ENCODE measurements at regions not wholly inside any gene's neighbourhood (a gene's known extent, or its start where the extent isn't known, plus 50 kb on each side); places are given as distances from the start of the nearest gene placed in this dataset.
"Not testable (repeated sequence)": the region's sequence is repeated elsewhere in the genome, so short reads cannot be mapped to it uniquely, and the experiment has no call there.

DNA sequence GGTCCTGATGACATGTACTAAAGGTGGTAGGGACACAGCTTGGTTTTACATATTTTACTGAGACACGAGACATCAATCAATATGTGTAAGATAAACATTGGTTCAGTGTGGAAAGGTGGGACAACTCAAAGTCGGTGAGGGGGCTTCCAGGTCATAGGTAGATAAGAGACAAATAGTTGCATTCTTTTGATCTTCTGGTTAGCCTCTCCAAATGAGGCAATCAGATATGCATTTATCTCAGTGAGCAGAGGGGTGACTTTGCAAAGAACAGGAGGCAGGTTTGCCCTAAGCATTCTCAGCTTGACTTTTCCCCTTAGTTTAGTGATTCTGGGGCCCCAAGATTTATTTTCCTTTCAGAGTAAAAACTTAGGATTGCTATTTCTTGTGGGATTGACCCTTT is 706.9 kb downstream of the GLUD2 start:
- H3K9me3 ChIP-seq (ENCODE audit: control insufficient read depth, low read depth, low read length) = no peaks in the 10 kb centered on the region
- no peak overlapping the region for H3K4me3 ChIP-seq (ENCODE audit: low read length)
- no peaks in the 10 kb centered on the region for H3K36me3 ChIP-seq (ENCODE audit: control insufficient read depth, insufficient read depth, low read length)
- no peaks in the 10 kb centered on the region for H3K4me1 ChIP-seq (ENCODE audit: control insufficient read depth, insufficient read depth, low read length)
- no CpG with 5 or more reads among the region's 2 CpGs for WGBS (ENCODE audit: insufficient coverage, low lambda C conversion rate)
- H3K27ac ChIP-seq (ENCODE audit: low read length) = no peak overlapping the region
- no peaks in the 10 kb centered on the region for H3K27me3 ChIP-seq (ENCODE audit: control insufficient read depth, insufficient read depth, low read length)
- DNase-seq = no peak

DNA sequence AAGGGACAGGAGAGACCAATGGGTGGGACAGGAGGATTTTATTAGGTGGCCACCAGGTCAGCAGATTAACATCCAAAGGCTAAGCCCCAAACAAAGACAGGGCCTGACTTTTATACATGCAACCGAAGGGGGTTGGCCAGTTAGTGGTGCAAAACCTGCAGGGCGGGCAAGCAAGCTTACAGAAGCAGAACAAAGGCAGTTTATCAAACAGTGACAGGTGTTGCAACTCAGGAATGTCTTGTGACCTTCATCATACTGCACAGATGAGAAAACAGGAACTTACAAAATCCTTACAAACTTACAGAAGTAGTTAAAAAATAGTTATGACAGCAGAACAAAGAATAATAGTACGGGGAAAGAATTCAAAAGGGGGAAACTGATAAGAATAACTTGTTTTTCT is 708.1 kb downstream of the GLUD2 start:
- no peaks in the 10 kb centered on the region for H3K27me3 ChIP-seq (ENCODE audit: control insufficient read depth, insufficient read depth, low read length)
- no peaks in the 10 kb centered on the region for H3K9me3 ChIP-seq (ENCODE audit: control insufficient read depth, low read depth, low read length)
- H3K36me3 ChIP-seq (ENCODE audit: control insufficient read depth, insufficient read depth, low read length) = no peaks in the 10 kb centered on the region
- no peaks in the 10 kb centered on the region for H3K4me1 ChIP-seq (ENCODE audit: control insufficient read depth, insufficient read depth, low read length)
- no peak overlapping the region for H3K27ac ChIP-seq (ENCODE audit: low read length)
- DNase-seq = no peak
- H3K4me3 ChIP-seq (ENCODE audit: low read length) = no peak overlapping the region
- 60% methylated on average over 1 of the region's 3 CpGs for WGBS (ENCODE audit: insufficient coverage, low lambda C conversion rate)

DNA sequence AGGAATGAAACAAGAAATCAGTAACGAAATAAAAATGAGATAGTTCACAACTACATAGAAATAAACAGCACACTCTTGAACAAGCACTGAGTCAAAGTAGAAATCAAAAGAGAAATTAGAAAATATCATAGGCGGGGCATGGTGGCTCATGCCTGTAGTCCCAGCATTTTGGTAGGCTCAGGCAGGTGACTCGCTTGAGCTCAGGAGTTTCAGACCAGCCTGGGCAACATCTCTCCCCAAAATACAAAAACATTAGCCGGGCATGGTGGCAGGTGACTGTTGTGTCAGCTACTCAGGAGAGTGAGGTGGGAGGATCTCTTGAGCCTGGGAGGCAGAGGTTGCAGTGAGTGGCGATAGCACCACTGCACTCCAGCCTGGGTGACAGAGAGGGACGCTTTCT is 714.4 kb downstream of the GLUD2 start:
- Histone ChIP-seq H3K4me1 (ENCODE audit: control insufficient read depth, insufficient read depth, low read length) (no peaks in the 10 kb centered on the region), H3K36me3 (ENCODE audit: control insufficient read depth, insufficient read depth, low read length) (no peaks in the 10 kb centered on the region), H3K27me3 (ENCODE audit: control insufficient read depth, insufficient read depth, low read length) (no peaks in the 10 kb centered on the region), H3K27ac (ENCODE audit: low read length) (no peak overlapping the region), H3K4me3 (ENCODE audit: low read length) (no peak overlapping the region), H3K9me3 (ENCODE audit: control insufficient read depth, low read depth, low read length) (no peaks in the 10 kb centered on the region)
- no CpG with 5 or more reads among the region's 6 CpGs for WGBS (ENCODE audit: insufficient coverage, low lambda C conversion rate)
- no peak for DNase-seq

DNA sequence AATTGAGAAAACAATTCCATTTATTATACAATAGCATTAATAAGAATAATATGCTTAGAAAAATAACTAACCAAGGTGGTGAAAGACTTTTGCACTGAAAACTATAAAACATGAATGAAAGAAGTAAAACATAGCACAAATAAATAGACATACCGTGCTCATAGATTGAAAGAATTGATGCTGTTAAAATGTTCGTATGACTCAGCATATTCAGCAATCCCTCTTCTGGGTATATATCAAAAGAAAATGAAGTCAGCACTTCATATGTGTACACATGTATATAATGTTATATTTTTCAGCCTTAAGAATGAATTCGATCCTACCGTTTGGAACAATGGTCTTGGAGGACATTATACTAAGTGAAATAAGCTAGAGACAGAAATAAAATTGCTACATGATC is 716.3 kb downstream of the GLUD2 start:
- H3K9me3 ChIP-seq (ENCODE audit: control insufficient read depth, low read depth, low read length) = no peaks in the 10 kb centered on the region
- WGBS (ENCODE audit: insufficient coverage, low lambda C conversion rate) = no CpG with 5 or more reads among the region's 4 CpGs
- H3K4me1 ChIP-seq (ENCODE audit: control insufficient read depth, insufficient read depth, low read length) = no peaks in the 10 kb centered on the region
- no peak overlapping the region for H3K4me3 ChIP-seq (ENCODE audit: low read length)
- no peaks in the 10 kb centered on the region for H3K36me3 ChIP-seq (ENCODE audit: control insufficient read depth, insufficient read depth, low read length)
- no peaks in the 10 kb centered on the region for H3K27me3 ChIP-seq (ENCODE audit: control insufficient read depth, insufficient read depth, low read length)
- DNase-seq = no peak
- H3K27ac ChIP-seq (ENCODE audit: low read length) = no peak overlapping the region

DNA sequence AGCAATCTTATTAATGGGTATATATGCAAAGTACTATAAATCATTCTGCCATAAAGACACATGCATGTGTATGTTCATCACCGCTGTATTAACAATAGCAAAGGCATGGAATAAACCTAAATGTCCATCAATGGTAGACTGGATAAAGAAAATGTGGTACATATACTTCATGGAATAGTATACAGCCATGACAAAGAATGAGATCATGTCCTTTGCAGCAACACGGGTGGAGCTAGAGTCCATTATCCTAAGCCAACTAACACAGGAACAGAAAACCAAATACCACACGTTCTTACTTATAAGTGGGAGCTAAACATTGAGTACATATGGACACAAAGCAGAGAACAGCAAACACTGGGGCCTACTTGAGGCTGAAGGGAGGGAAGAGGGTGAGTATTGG is 720.8 kb downstream of the GLUD2 start:
- H3K27ac ChIP-seq (ENCODE audit: low read length); DNase-seq; H3K27me3 ChIP-seq (ENCODE audit: control insufficient read depth, insufficient read depth, low read length); H3K36me3 ChIP-seq (ENCODE audit: control insufficient read depth, insufficient read depth, low read length); H3K4me3 ChIP-seq (ENCODE audit: low read length); H3K4me1 ChIP-seq (ENCODE audit: control insufficient read depth, insufficient read depth, low read length); H3K9me3 ChIP-seq (ENCODE audit: control insufficient read depth, low read depth, low read length): not testable (repeated sequence)
- WGBS (ENCODE audit: insufficient coverage, low lambda C conversion rate) = no CpG with 5 or more reads among the region's 3 CpGs

DNA sequence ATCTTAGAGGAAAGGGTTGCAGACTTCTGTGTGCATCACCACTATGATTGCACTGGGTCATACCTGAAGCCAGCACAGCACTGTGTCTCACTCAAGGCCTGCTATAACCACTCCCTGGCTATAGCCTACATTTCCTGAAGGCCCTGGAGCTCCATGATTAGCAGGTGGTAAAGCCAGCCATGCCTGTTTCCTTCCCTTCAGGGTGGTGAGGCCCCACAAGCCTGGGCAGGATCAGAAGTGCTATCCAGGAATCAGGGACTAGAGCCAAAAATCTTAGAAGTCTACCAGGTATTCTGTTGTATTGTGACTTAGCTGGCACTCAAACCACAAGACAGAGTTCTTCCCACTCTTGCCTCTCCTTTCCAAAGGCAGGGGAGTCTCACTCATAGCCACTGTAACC is 734.6 kb downstream of the GLUD2 start:
- Histone ChIP-seq H3K9me3 (ENCODE audit: control insufficient read depth, low read depth, low read length) (no peaks in the 10 kb centered on the region), H3K27me3 (ENCODE audit: control insufficient read depth, insufficient read depth, low read length) (no peaks in the 10 kb centered on the region), H3K27ac (ENCODE audit: low read length) (no peak overlapping the region), H3K4me1 (ENCODE audit: control insufficient read depth, insufficient read depth, low read length) (no peaks in the 10 kb centered on the region), H3K36me3 (ENCODE audit: control insufficient read depth, insufficient read depth, low read length) (no peaks in the 10 kb centered on the region), H3K4me3 (ENCODE audit: low read length) (no peak overlapping the region)
- DNase-seq = no peak

DNA sequence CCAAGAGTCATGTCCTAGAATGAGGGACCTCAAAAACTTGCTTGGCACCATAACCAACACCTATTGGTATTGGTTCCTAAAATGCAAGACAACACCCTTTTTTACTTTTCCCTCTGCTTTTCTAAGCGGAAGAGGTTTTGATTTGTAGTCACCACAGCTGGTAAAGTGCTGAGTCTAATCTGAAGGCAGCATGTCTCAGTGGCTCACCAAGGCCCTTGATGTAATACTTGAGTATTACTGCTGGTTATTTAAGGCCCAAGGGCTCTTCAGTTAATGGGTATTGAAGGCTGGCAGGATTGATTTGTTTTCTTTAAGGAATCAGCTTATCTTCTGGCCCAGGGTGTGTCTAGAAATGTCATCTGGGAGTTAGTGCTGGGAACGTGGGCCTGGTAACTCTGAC is 735.1 kb downstream of the GLUD2 start:
- Histone ChIP-seq H3K27ac (ENCODE audit: low read length) (no peak overlapping the region), H3K4me3 (ENCODE audit: low read length) (no peak overlapping the region), H3K27me3 (ENCODE audit: control insufficient read depth, insufficient read depth, low read length) (no peaks in the 10 kb centered on the region), H3K9me3 (ENCODE audit: control insufficient read depth, low read depth, low read length) (no peaks in the 10 kb centered on the region), H3K4me1 (ENCODE audit: control insufficient read depth, insufficient read depth, low read length) (no peaks in the 10 kb centered on the region), H3K36me3 (ENCODE audit: control insufficient read depth, insufficient read depth, low read length) (no peaks in the 10 kb centered on the region)
- no peak for DNase-seq
- no CpG with 5 or more reads among the region's 2 CpGs for WGBS (ENCODE audit: insufficient coverage, low lambda C conversion rate)

DNA sequence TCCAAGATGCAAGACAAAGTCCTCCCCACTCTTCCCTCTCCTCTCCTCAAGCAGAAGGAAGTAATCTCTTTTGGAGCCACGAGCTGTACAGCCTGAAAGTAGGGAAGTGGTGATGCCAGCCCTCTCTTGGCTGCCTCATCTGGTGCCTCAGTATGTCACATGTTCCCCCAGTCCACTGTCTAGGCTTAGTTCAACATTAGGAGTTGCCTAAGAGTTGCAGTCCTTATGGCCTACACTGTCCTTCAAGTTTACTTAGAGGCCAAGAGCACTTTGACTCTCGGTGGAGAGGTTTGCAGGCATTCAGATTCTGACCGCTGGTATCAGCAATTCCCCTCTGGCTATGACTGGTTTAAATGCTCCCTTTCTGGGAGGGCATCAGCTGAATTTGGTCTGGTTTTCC is 735.6 kb downstream of the GLUD2 start:
- no peaks in the 10 kb centered on the region for H3K4me1 ChIP-seq (ENCODE audit: control insufficient read depth, insufficient read depth, low read length)
- no peak for DNase-seq
- H3K27ac ChIP-seq (ENCODE audit: low read length) = no peak overlapping the region
- WGBS (ENCODE audit: insufficient coverage, low lambda C conversion rate) = no CpG with 5 or more reads among the region's 3 CpGs
- no peaks in the 10 kb centered on the region for H3K27me3 ChIP-seq (ENCODE audit: control insufficient read depth, insufficient read depth, low read length)
- no peak overlapping the region for H3K4me3 ChIP-seq (ENCODE audit: low read length)
- H3K9me3 ChIP-seq (ENCODE audit: control insufficient read depth, low read depth, low read length) = no peaks in the 10 kb centered on the region
- no peaks in the 10 kb centered on the region for H3K36me3 ChIP-seq (ENCODE audit: control insufficient read depth, insufficient read depth, low read length)

DNA sequence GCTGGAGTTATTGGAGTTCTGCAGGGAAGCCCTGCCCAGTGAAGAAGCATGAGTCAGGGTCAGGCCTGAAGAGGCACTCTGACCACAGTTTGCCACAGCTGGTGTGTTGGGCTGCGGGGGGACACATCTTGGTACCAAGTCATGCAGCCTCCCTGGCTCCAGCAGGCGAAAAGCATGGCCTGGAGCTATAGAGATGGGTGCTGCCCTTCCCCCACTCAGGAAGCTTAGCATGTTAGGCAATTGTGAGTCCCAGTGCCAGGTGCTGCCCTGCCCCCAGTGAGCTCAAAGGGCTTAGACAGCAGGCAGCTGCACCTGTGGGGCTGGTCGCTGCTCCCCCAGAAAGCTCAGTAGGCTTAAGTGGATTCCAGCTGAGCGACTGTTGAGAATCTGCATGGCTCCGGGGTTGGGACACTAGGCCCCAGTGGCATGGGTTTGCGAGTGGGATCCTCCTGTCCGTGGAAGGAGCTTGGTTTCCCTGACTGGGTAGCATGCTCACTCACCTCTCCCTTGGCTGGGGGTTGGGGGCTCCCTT is 755.5 kb downstream of the GLUD2 start:
- no peaks in the 10 kb centered on the region for H3K36me3 ChIP-seq (ENCODE audit: control insufficient read depth, insufficient read depth, low read length)
- no CpG with 5 or more reads among the region's 7 CpGs for WGBS (ENCODE audit: insufficient coverage, low lambda C conversion rate)
- H3K4me1 ChIP-seq (ENCODE audit: control insufficient read depth, insufficient read depth, low read length) = no peaks in the 10 kb centered on the region
- H3K4me3 ChIP-seq (ENCODE audit: low read length) = no peak overlapping the region
- H3K9me3 ChIP-seq (ENCODE audit: control insufficient read depth, low read depth, low read length) = no peaks in the 10 kb centered on the region
- no peak overlapping the region for H3K27ac ChIP-seq (ENCODE audit: low read length)
- no peak for DNase-seq
- no peaks in the 10 kb centered on the region for H3K27me3 ChIP-seq (ENCODE audit: control insufficient read depth, insufficient read depth, low read length)

DNA sequence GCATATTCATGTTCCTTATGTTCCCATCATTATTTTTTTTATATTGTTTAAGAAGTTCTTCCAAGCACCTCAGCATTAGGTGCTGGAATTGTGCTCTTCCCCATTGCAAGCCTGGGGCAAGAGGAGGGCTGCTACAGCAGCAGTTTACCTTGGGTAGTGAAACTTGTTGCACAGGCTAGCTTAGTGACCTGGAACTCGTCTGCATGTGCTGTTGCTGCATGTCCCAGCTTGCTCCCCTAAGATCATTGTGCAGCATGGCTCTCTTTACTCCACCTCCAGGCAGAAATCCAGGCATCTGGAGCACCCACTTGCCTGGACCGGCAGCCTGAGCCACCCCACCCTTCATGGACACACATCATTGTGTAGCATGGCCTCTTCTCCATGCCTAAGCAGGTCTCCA is 776.0 kb downstream of the GLUD2 start:
- no peaks in the 10 kb centered on the region for H3K4me1 ChIP-seq (ENCODE audit: control insufficient read depth, insufficient read depth, low read length)
- no peak for DNase-seq
- no CpG with 5 or more reads among the region's 2 CpGs for WGBS (ENCODE audit: insufficient coverage, low lambda C conversion rate)

DNA sequence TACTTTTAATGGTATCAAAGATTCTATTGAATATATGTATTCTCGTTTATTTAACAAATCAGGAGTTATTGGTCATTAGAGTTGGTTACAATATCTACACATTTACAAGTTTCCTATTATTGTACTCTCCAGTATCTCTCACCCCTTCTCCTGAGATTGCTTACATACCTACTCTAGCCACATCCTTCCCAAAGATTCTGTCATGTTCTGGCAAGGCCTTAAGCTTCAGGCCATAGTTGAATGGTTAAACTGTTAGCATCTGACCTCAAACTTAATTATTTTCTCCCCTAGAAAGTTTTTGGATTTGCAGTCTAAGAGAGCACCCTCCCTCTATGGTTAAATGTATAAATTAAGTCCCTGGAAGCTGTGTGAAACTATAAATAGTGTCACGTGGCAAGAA is 784.2 kb downstream of the GLUD2 start:
- no peak for DNase-seq
- no peaks in the 10 kb centered on the region for H3K4me1 ChIP-seq (ENCODE audit: control insufficient read depth, insufficient read depth, low read length)
- H3K36me3 ChIP-seq (ENCODE audit: control insufficient read depth, insufficient read depth, low read length) = no peaks in the 10 kb centered on the region
- no CpG with 5 or more reads among the region's 2 CpGs for WGBS (ENCODE audit: insufficient coverage, low lambda C conversion rate)
- H3K27me3 ChIP-seq (ENCODE audit: control insufficient read depth, insufficient read depth, low read length) = no peaks in the 10 kb centered on the region
- H3K4me3 ChIP-seq (ENCODE audit: low read length) = no peak overlapping the region
- H3K9me3 ChIP-seq (ENCODE audit: control insufficient read depth, low read depth, low read length) = no peaks in the 10 kb centered on the region
- no peak overlapping the region for H3K27ac ChIP-seq (ENCODE audit: low read length)

More for the DNA sequence above, 776.0 kb downstream of the GLUD2 start:
- Histone ChIP-seq H3K27me3 (ENCODE audit: control insufficient read depth, insufficient read depth, low read length) (no peaks in the 10 kb centered on the region), H3K27ac (ENCODE audit: low read length) (no peak overlapping the region), H3K4me3 (ENCODE audit: low read length) (no peak overlapping the region), H3K36me3 (ENCODE audit: control insufficient read depth, insufficient read depth, low read length) (no peaks in the 10 kb centered on the region), H3K9me3 (ENCODE audit: control insufficient read depth, low read depth, low read length) (no peaks in the 10 kb centered on the region)

Data from large intestine (tissue), 3 donors.